ENCODE measurements at regions not wholly inside any gene's neighbourhood (a gene's known extent, or its start where the extent isn't known, plus 50 kb on each side); places are given as distances from the start of the nearest gene placed in this dataset.

DNA sequence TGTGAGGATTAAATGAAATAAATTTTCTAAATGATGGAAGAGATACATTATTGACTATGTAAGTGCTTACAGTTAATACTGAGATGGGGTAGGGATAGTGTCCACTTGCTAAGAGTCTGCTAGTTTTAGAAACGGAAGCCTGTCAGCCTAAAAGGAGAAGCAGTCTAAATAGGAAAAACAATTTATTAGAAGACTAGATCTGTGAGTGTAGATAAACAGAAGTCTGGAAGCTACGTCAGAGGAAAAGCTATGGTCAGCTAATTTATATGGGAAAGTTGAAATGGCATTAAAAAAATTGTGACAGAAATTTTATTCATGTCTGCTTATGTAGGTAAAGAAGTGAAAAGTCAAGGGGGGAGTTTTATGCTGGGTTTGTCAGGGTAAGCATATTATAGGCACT, 1338.4 kb upstream of the CHAC2 start:
- TF ChIP-seq, protein P1, sequence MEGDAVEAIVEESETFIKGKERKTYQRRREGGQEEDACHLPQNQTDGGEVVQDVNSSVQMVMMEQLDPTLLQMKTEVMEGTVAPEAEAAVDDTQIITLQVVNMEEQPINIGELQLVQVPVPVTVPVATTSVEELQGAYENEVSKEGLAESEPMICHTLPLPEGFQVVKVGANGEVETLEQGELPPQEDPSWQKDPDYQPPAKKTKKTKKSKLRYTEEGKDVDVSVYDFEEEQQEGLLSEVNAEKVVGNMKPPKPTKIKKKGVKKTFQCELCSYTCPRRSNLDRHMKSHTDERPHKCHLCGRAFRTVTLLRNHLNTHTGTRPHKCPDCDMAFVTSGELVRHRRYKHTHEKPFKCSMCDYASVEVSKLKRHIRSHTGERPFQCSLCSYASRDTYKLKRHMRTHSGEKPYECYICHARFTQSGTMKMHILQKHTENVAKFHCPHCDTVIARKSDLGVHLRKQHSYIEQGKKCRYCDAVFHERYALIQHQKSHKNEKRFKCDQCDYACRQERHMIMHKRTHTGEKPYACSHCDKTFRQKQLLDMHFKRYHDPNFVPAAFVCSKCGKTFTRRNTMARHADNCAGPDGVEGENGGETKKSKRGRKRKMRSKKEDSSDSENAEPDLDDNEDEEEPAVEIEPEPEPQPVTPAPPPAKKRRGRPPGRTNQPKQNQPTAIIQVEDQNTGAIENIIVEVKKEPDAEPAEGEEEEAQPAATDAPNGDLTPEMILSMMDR (optimal IDR thresholded peaks at IDR 0.05 in 1 of 3, IDR thresholded peaks at IDR 0.05 in 1 of 3, conservative IDR thresholded peaks at IDR 0.05 in 1 of 3; ENCODE audit: extremely low read depth in 1 of 3, insufficient read depth in 2 of 3, low read length in 3 of 3) = no peak
- TF ChIP-seq EZH2 (IDR thresholded peaks at IDR 0.05; ENCODE audit: low read length) = no peak
